HUES6 (cell line): ENCODE measurements at regions not wholly inside any gene's neighbourhood (a gene's known extent, or its start where the extent isn't known, plus 50 kb on each side); places are given as distances from the start of the nearest gene placed in this dataset.
"Not testable (repeated sequence)": the region's sequence is repeated elsewhere in the genome, so short reads cannot be mapped to it uniquely, and the experiment has no call there.

Source experiments
- H3K27ac ChIP-seq: 2 replicates; pipeline ENCODE4 v1.7.0; 2013; ENCODE audit warnings: low read depth, mild to moderate bottlenecking, low read length, inconsistent platforms
- H3K27me3 ChIP-seq: 2 replicates; pipeline ENCODE4 v1.6.1; 2013; ENCODE audit warnings: low read length; ENCODE audit not compliant: control insufficient read depth, insufficient read depth
- H3K36me3 ChIP-seq: 2 replicates; pipeline ENCODE4 v1.6.1; 2013; ENCODE audit warnings: low read length; ENCODE audit not compliant: control insufficient read depth, insufficient read depth
- H3K4me1 ChIP-seq: 2 replicates; pipeline ENCODE4 v1.6.1; 2013; ENCODE audit warnings: low read length; ENCODE audit not compliant: control insufficient read depth, insufficient read depth
- H3K4me3 ChIP-seq: 2 replicates; pipeline ENCODE4 v1.5.1; 2013; ENCODE audit warnings: low read depth, low read length
- H3K9ac ChIP-seq: one replicate; pipeline ENCODE4 v1.6.1; 2013; ENCODE audit warnings: mild to moderate bottlenecking, low read length
- H3K9me3 ChIP-seq: 2 replicates; pipeline ENCODE4 v1.6.1; 2013; ENCODE audit warnings: low read depth, low read length; ENCODE audit not compliant: control insufficient read depth, insufficient read depth

- Histone ChIP-seq H3K36me3 (no peaks in the 10 kb centered on the region), H3K27me3 (no peaks in the 10 kb centered on the region)
Observed at GRCh38 chr6:1445650-1446330, 56.4 kb downstream of the FOXF2 start.

GRCh38 chr6:1449896-1450295 is 60.5 kb downstream of the FOXF2 start:
- Histone ChIP-seq H3K9me3 (peaks cover 27% of the 10 kb centered on the region), H3K4me1 (no peaks in the 10 kb centered on the region), H3K4me3 (no peak overlapping the region), H3K36me3 (no peaks in the 10 kb centered on the region), H3K27me3 (no peaks in the 10 kb centered on the region), H3K9ac (no peak overlapping the region), H3K27ac (no peak overlapping the region)

More at GRCh38 chr6:1445650-1446330, 56.4 kb downstream of the FOXF2 start:
- H3K4me1 ChIP-seq: no peaks in the 10 kb centered on the region
- H3K9me3 ChIP-seq: peaks cover 20% of the 10 kb centered on the region
- H3K27ac ChIP-seq: no peak overlapping the region
- H3K9ac ChIP-seq: no peak overlapping the region
- no peak overlapping the region for H3K4me3 ChIP-seq

GRCh38 chr6:1453024-1453423 is 63.6 kb downstream of the FOXF2 start:
- no peak overlapping the region for H3K9ac ChIP-seq
- H3K27me3 ChIP-seq: no peaks in the 10 kb centered on the region
- H3K36me3 ChIP-seq: no peaks in the 10 kb centered on the region
- H3K4me3 ChIP-seq: no peak overlapping the region
- H3K4me1 ChIP-seq: no peaks in the 10 kb centered on the region
- peaks cover 23% of the 10 kb centered on the region for H3K9me3 ChIP-seq
- no peak overlapping the region for H3K27ac ChIP-seq

- not testable (repeated sequence) for H3K4me1 ChIP-seq, H3K27me3 ChIP-seq, H3K27ac ChIP-seq, H3K36me3 ChIP-seq, H3K4me3 ChIP-seq, H3K9ac ChIP-seq, H3K9me3 ChIP-seq
Observed at GRCh38 chr6:1456816-1457215, 67.4 kb downstream of the FOXF2 start.

- Histone ChIP-seq H3K4me3 (no peak overlapping the region), H3K9ac (no peak overlapping the region), H3K27me3 (no peaks in the 10 kb centered on the region), H3K9me3 (0 out of 2 replicates have a peak, but pooled peaks cover 2% of the 10 kb centered on the region), H3K4me1 (peaks cover 12% of the 10 kb centered on the region; the same call in 1 of the 2 replicates), H3K36me3 (no peaks in the 10 kb centered on the region), H3K27ac (no peak overlapping the region)
Observed at GRCh38 chr6:1461207-1461606, 71.8 kb downstream of the FOXF2 start.

- H3K4me3 ChIP-seq: no peak overlapping the region
- 0 out of 2 replicates have a peak, but pooled peaks cover 2% of the 10 kb centered on the region for H3K9me3 ChIP-seq
- H3K36me3 ChIP-seq: no peaks in the 10 kb centered on the region
- H3K27me3 ChIP-seq: no peaks in the 10 kb centered on the region
- H3K27ac ChIP-seq: no peak overlapping the region
- H3K4me1 ChIP-seq: peaks cover 12% of the 10 kb centered on the region; the same call in 1 of the 2 replicates
- H3K9ac ChIP-seq: no peak overlapping the region
Observed at GRCh38 chr6:1461736-1462135, 72.4 kb downstream of the FOXF2 start.

- Histone ChIP-seq H3K9me3 (0 out of 2 replicates have a peak, but pooled peaks cover 2% of the 10 kb centered on the region), H3K4me1 (peaks cover 18% of the 10 kb centered on the region), H3K36me3 (no peaks in the 10 kb centered on the region), H3K27ac (no peak overlapping the region), H3K27me3 (no peaks in the 10 kb centered on the region), H3K9ac (no peak overlapping the region), H3K4me3 (no peak overlapping the region)
Observed at GRCh38 chr6:1463275-1463674, 73.9 kb downstream of the FOXF2 start.

DNA sequence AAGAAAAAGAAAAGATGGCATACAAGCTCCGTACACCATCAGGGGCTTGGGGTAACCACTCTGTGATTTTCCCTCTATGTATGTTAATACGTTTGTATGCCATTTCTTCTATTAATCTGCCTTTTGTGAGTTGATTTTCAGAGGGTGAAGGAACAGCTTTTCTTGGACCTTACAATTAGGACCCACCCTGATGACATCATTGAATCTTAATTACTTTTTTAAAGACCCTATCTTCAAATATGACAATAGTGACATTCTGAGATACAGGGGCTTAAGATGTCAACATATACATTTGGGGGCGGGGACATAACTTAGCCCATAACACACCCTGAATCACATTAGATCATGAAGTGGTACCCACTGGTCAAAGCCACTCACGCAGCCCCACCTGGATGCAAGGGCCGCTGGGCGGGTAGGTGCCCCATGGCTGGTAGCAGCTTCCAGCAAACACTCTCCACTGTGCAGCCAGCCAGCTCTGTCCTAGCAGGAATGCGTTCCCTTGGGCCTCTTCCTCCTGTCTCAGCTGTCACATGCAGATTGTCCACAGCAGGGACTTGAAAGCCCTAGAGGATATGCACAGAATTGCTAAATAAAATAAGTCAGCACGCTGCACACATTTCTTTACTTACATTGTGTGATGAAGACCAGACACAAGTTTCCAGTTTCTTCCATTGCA is 74.5 kb downstream of the FOXF2 start:
- Histone ChIP-seq H3K27me3 (no peaks in the 10 kb centered on the region), H3K4me1 (peaks cover 19% of the 10 kb centered on the region), H3K9ac (no peak overlapping the region), H3K27ac (no peak overlapping the region), H3K36me3 (no peaks in the 10 kb centered on the region), H3K4me3 (no peak overlapping the region), H3K9me3 (0 out of 2 replicates have a peak, but pooled peaks cover 2% of the 10 kb centered on the region)

- Histone ChIP-seq H3K36me3 (no peaks in the 10 kb centered on the region), H3K9ac (no peak overlapping the region), H3K9me3 (0 out of 2 replicates have a peak, but pooled peaks cover 2% of the 10 kb centered on the region), H3K4me3 (no peak overlapping the region), H3K27ac (no peak overlapping the region), H3K27me3 (no peaks in the 10 kb centered on the region), H3K4me1 (peaks cover 19% of the 10 kb centered on the region)
Observed at GRCh38 chr6:1464781-1465370, 75.5 kb downstream of the FOXF2 start.

DNA sequence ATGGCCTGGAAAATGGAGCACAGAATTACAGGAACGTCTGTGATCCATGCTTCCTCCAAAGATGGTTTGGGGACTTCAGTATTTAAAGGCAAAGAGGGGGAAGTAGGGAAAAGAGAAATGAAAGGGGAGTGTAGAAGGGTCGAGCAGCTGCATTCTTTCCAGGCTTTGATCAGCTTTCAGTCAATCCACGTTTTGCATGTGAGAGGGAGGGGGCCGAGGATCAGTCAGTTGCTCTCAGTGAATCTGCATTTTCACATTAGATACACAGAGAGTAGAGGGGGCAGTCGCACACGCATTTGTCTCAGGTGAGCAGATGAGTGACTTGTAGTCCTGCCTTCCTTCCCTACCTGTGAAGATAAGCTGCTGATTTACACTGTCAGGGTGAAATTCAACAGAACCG is 78.8 kb downstream of the FOXF2 start:
- peaks cover 16% of the 10 kb centered on the region for H3K4me1 ChIP-seq
- H3K36me3 ChIP-seq: no peaks in the 10 kb centered on the region
- no peaks in the 10 kb centered on the region for H3K27me3 ChIP-seq
- H3K9ac ChIP-seq: no peak overlapping the region
- no peak overlapping the region for H3K4me3 ChIP-seq
- no peaks in the 10 kb centered on the region for H3K9me3 ChIP-seq
- H3K27ac ChIP-seq: no peak overlapping the region

GRCh38 chr6:1470040-1470439 is 80.7 kb downstream of the FOXF2 start:
- no peaks in the 10 kb centered on the region for H3K9me3 ChIP-seq
- H3K36me3 ChIP-seq: no peaks in the 10 kb centered on the region
- H3K9ac ChIP-seq: no peak overlapping the region
- H3K27me3 ChIP-seq: no peaks in the 10 kb centered on the region
- H3K4me1 ChIP-seq: peaks cover 7% of the 10 kb centered on the region
- H3K4me3 ChIP-seq: no peak overlapping the region
- no peak overlapping the region for H3K27ac ChIP-seq
